ENCODE measurements at regions not wholly inside any gene's neighbourhood (a gene's known extent, or its start where the extent isn't known, plus 50 kb on each side); places are given as distances from the start of the nearest gene placed in this dataset.

DNA sequence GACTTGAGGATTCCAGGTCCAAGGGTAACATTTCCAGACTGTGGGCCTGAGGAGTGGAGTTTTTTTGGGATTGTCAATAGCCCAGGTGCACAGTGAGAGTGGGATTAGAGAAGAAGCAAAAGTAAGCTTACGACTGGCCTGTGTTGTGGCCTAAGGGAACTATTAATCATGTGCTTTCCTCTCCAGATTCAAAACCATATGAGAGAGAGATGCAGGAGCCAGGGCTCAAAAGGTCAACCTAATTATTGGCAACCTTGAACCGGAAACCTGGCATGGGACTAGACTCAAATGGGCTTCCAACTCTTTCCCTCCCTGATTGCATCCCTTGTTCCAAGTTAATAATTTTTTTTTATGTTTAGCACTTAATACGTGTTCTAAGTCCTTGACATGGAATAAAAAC lies 242.1 kb upstream of the THRB start:
- H3K4me3 ChIP-seq (ENCODE audit: low read depth, low read length), result no peak overlapping the region

DNA sequence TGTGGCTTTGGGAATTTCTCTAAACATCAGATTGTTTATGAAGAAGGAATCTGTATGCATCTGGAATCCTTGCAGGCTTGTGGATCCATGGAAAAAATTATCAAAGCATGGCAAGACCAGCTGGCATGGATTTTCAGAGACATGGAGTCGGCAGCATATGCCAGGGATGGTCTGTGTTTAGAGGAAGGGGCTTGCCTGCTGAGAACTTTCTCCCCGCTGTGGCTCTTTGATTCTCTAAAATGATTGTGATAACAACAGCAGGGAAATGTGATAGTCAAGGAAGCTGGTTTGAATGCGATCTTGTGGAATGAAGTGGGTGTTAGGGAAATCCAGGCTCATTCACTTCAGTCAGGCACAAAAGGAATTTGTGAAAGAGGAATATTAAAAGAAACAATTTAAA lies 245.7 kb upstream of the THRB start:
- no peak overlapping the region for H3K4me3 ChIP-seq (ENCODE audit: low read depth, low read length)
- TF ChIP-seq, protein P1, sequence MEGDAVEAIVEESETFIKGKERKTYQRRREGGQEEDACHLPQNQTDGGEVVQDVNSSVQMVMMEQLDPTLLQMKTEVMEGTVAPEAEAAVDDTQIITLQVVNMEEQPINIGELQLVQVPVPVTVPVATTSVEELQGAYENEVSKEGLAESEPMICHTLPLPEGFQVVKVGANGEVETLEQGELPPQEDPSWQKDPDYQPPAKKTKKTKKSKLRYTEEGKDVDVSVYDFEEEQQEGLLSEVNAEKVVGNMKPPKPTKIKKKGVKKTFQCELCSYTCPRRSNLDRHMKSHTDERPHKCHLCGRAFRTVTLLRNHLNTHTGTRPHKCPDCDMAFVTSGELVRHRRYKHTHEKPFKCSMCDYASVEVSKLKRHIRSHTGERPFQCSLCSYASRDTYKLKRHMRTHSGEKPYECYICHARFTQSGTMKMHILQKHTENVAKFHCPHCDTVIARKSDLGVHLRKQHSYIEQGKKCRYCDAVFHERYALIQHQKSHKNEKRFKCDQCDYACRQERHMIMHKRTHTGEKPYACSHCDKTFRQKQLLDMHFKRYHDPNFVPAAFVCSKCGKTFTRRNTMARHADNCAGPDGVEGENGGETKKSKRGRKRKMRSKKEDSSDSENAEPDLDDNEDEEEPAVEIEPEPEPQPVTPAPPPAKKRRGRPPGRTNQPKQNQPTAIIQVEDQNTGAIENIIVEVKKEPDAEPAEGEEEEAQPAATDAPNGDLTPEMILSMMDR (conservative IDR thresholded peaks at IDR 0.05; ENCODE audit: low read depth, low read length), result no peak
- no peak for DNase-seq (ENCODE audit: low read depth)

More for the DNA sequence above, 242.1 kb upstream of the THRB start:
- DNase-seq (ENCODE audit: low read depth), result no peak
- TF ChIP-seq, protein P1 (conservative IDR thresholded peaks at IDR 0.05; ENCODE audit: low read depth, low read length), result no peak

DNA sequence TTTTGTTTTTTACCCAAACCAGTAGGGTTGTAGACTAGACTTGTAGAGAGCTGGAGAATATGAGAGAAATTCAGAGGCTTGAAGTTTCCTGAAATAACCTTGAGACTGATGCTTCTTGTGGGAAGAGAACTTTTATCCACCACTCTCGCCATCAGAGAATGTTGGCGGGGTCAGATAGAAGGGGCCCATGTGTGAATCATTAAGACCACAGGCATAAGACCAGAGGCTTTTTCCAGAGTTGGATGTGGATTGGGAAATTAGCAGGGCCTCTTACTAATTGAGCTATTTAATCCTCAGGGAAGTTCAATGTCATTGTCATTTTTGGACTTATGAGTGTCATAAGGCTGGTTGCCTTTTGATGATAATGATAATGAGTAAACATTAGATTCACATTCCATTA lies 246.9 kb upstream of the THRB start:
- no peak for DNase-seq (ENCODE audit: low read depth)
- TF ChIP-seq, protein P1 (conservative IDR thresholded peaks at IDR 0.05; ENCODE audit: low read depth, low read length), result no peak

DNA sequence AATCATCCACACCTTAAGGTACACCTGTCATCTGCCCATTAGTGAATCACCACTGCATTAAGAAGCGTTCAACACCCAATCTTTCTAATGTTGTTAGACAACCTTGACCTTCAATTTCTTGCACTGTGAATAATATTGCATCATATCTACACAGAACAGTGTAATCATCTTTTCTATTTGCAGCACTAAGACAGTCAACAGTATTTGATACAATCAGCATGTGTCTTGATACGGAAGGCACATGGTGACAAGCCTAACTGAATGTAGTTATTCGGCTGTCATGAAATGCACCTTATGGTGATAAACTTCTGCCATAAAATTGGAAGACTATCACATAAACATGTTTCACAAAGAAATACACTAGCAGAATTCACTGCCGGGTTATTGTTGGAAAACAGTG lies 253.9 kb upstream of the THRB start:
- TF ChIP-seq, protein P1 (conservative IDR thresholded peaks at IDR 0.05; ENCODE audit: low read depth, low read length), result no peak
- DNase-seq (ENCODE audit: low read depth), result no peak
- H3K4me3 ChIP-seq (ENCODE audit: low read depth, low read length), result no peak overlapping the region

More for the DNA sequence above, 246.9 kb upstream of the THRB start:
- H3K4me3 ChIP-seq (ENCODE audit: low read depth, low read length), result no peak overlapping the region

DNA sequence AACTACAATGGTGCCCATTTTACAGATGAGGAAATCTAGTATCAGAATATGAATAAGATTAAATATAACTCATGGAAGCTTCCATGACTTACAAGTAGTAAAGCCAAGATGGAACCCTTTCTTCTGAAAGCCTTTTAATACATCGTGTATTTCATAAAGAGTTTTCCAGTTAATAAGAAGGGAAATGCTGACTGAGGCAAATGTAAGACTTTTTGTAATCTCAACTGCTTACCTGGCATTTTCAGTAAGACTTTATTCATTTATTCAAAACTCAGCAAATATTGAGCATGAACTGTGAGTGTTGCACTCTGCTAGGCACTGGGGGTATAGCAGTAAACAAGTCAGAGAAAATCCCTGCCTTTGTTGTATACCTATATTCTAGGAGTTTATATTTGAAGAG lies 256.4 kb upstream of the THRB start:
- no peak for DNase-seq (ENCODE audit: low read depth)
- TF ChIP-seq, protein P1 (conservative IDR thresholded peaks at IDR 0.05; ENCODE audit: low read depth, low read length), result no peak
- no peak overlapping the region for H3K4me3 ChIP-seq (ENCODE audit: low read depth, low read length)

DNA sequence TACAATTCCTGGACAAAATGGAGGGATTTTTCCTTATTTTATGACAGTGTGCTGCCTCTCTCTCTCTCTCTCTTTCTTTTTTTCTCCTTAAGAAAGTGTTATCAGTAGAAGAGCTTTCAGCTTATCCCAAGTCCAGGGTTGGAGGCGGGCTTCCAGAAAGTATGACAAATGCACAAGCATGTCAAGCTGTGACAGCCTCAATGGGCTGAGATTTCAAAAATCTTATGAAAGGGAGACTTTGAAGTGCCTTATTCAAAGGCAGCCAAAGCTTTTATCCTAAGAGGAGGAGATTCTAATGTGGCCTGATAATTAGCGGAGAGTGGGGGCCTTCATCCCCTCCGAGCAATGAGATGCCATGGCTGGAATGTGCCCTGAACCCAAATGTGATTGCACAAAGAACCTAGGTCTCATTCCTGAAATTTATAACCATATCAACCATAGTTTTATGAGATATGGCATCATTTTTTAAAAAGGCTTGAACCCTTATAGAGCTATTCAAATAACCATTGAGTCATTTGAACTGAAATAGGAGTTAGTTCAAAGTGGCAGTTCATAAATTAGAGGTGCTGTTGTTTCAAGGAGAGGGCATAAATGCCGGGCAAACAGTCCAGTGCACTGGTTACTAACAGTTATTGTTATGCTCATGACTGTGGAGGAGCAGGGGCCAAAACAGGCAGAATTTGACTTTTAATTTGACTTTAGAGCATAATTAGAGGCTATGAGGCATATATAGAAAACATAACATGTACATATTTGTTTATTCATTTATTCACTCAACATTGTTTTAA lies 261.6 kb upstream of the THRB start:
- H3K4me3 ChIP-seq (ENCODE audit: low read depth, low read length), result no peak overlapping the region
- TF ChIP-seq, protein P1 (conservative IDR thresholded peaks at IDR 0.05; ENCODE audit: low read depth, low read length), result no peak
- DNase-seq (ENCODE audit: low read depth), result no peak

DNA sequence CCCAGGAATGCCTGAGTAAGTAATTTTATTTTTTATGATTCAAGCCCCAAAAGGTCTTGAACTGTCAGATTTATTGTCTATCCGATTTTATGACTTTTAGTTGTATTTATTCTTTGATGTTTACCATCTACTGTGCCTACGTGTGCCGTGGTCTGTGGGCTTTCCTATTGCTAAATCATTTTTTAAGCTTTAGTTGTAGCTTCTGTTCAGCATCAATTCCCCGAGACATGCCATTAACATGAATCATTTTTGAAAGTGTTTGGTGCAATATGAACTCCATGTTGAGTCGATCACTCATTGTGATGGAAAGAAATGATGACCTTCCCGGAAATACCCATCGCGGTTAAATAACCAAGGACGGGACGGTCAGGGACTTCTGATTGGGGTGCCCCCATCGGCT lies 268.7 kb upstream of the THRB start:
- TF ChIP-seq, protein P1 (conservative IDR thresholded peaks at IDR 0.05; ENCODE audit: low read depth, low read length), result no peak

More for the DNA sequence above, 268.7 kb upstream of the THRB start:
- H3K4me3 ChIP-seq (ENCODE audit: low read depth, low read length), result no peak overlapping the region
- no peak for DNase-seq (ENCODE audit: low read depth)

Measured in epithelial cell of proximal tubule (primary cell).